Embryonic facial prominence (tissue), 1 donor: ENCODE measurements at regions not wholly inside any gene's neighbourhood (a gene's known extent, or its start where the extent isn't known, plus 50 kb on each side); places are given as distances from the start of the nearest gene placed in this dataset.
A peak's percentile ranks its signal among the peaks of the same experiment; 100 is the strongest.

Source experiments
- DNase-seq: peaks from one replicate; pipeline ENCODE4 v3.0.0-alpha.2; 2016; ENCODE audit errors: extremely low spot score

DNA sequence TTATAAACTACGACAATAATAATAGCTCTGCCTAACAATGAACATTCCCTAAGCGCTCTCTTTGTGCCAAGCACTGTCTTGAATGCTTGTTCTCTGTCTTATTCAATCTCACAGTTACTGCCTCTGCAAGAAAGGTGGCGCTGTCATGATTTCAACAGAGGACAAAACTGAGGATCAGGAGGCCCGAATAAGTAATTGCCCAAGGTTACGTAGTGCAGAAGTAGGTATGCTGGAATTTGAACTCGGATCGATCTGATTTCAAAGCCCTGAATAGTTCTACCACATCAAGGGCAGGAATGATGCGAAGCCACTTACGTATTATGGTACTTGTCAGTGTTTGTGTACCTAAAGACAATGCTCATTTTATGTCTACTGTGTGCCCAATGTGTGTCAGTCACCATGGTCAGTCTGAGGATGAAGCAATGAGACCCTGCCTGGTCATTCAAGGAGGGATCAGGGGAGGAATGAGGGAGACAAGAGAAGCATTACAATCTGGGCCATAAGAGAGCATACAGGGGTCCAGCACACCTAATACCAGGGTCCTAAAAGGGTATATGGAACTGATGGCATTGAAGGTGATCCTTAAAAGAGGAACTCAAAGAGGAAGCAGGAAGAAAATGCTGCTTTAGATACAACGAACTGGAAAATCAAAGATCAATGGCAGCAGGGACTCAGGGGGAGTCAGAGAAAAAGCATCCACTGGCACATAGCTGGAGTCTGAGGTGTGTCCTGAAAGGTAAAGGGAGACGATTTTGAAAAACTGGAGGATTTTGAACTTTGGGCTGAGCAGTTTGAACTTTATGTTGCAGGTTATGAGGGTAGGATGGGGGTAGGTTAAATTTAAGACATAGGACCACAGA is 389.2 kb downstream of the PLPP3 start:
- no peak for DNase-seq

DNA sequence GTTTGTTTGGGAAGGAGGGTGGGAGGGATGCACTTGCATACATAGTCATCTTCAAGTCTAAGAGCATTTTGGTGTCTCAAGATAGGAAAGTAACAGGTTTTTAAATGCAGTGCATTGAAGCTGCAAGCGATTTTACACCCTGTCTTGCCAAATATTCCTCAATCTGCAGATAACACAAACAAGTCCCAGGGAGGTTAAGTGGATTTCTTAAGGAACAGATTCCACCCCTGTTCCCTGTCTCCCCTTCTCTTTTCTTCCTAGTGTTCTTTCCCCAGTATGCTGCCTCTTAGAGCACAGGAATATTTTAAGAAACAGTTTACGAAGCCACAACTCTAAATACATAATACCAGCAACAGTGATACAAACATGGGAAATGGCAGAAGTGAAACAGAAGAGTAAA is 389.9 kb downstream of the PLPP3 start:
- DNase-seq, result no peak

DNA sequence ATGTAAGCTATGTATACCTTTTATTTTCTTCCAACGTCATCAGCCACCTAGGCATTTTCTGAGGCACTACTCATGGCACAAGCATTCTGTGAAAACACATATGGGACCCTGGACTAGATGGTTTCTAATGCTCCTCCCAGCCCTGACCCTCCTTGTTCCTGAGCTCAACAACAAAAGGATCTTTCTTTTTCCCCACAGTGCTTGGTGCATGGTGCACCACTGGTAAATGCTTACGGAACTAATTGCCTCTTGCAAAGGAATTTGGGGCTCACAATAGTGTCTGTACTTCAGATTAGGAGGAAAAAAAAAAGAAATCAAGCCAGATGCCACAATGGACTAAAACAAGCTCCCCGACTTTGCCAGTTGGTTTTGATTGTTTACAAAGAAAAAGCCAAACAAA is 390.5 kb downstream of the PLPP3 start:
- no peak for DNase-seq

DNA sequence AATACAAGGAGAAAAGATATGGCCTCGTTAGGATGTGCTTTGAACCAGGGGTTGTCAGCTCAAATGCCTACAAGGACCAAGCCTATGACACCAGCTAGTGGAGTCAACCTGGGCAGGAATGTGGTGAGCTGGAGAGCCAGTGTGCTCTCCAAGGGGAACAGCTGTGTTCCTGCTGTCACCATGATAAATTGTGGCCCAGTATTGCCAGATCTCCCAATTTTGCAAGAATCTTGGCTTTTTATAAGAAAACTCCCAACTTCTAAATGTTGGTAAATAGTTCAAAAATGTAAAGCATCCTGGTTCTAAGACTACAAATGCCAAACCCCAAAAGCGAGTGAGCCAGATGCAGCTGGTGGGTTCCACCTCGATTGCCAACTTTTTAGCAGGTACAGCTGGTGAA is 391.1 kb downstream of the PLPP3 start:
- no peak for DNase-seq

DNA sequence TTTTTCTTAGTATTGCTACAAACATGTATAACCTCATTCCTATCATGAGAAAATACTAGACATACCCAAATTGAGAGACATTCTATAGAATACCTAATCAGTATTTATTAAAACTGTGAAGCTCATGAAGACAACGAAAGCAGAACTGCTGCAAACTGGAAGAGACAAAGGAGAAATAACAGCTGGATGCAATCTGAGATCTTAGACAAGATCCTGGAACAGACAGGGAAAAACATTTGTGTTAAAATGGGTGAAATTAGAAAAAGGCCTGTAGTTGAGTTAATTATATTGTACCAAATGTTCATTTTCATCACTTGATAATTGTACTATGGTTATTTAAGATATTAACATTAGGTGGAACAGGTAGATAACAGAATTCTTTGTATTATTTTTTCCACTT is 392.0 kb downstream of the PLPP3 start:
- no peak for DNase-seq

DNA sequence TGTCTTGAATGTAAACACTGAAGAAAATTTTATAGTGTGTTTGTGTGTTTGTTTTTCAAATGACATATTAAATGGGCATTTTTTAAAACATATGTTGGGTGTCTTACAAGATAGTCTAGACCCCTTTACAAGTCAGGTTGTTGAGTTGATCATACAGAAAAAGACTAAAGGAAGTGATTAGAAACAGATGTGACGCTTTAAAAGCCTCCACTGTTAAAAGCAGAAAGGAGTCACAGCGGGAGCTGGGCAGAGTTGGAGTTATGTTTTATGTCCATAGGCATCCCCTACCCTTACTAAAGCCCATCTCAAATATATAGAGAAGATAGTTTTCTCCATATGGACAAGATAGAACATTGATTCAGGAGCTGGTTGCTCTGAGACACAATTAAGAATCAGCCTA is 393.9 kb downstream of the PLPP3 start:
- peak; percentile 50 for DNase-seq

DNA sequence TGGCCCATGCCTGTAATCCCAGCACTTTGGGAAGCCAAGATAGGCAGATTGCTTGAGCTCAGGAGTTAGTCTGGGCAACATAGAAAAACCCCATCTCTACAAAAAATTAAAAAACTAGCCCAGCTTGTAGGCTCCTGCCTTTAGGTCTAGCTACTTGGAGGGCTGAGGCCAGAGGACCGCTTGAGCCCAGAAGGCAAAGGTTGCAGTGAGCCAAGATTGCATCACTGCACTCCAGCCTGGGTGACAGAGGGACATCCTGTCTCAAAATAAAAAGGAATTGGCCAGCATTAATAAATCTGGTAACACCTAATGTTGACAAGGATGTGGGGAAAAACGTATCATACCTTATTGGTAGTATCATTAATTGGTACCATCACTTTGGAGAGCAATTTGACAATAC is 396.2 kb downstream of the PLPP3 start:
- no peak for DNase-seq

DNA sequence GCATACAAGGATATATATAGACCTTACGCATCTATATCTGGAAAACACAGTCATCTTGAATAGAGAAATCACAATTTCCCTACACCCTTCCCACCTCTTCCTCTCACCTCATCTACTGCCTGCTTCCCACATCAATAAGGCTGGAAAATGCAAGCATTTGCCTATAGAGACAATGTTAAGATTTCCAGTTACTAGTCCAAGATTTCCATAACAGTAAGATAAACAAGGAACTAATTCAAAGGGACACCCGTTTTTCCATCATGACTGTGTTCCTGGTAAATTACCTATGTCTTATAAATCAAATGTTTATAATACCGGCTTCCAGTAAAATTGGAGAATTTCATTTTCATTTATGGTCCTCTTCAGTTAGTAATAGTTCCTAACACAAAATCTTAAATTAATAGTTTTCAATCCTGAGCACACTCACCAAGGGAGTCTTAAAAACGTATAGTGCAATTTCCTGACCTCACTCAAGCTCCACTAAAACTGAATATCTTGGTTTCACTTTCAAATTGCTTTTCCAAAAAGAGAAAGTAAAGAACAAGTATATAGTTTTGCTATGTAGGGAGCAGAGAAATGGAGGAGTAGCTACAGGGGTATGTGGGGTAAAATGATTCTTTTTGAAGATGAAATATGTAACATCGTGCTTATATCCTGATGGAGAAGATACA is 398.7 kb downstream of the PLPP3 start:
- no peak for DNase-seq

DNA sequence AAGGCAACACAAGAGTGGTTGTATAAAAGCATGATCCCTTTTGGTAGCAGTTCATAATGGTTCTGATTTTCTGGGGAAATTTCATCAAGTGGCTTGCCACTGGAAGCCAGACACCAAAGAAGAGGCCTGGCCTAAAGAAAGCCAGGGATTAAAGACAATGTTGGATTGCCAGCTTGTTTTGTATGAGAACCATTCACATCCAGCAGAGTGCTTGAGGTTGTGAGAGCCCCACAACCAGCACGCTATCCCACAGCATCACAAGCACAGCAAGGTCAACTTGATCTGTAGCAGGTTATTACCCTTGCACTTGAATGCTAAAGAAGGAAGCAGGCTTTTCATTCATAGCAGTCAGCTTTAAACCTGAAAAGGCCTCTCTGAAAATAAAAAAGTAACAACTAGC is 399.8 kb downstream of the PLPP3 start:
- DNase-seq, result no peak

DNA sequence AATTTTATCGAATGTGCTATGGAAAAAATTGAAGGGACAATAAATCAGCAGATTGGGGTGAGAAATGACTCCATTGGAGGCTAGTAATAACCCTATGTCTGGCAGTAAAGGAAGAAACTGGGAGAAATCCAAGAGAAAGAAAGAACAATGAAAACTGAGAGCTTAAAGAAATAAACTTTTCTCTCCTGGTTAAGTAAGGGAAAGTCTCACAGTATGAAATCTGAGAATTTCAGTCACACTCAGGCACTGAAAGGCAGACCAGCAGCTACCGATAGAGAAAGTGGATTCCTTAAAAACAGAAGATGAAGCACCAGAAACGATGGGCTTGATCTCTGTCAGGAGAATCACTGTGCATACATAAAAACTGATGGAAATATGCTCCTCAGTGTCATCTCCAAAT is 404.2 kb downstream of the PLPP3 start:
- DNase-seq, result no peak

DNA sequence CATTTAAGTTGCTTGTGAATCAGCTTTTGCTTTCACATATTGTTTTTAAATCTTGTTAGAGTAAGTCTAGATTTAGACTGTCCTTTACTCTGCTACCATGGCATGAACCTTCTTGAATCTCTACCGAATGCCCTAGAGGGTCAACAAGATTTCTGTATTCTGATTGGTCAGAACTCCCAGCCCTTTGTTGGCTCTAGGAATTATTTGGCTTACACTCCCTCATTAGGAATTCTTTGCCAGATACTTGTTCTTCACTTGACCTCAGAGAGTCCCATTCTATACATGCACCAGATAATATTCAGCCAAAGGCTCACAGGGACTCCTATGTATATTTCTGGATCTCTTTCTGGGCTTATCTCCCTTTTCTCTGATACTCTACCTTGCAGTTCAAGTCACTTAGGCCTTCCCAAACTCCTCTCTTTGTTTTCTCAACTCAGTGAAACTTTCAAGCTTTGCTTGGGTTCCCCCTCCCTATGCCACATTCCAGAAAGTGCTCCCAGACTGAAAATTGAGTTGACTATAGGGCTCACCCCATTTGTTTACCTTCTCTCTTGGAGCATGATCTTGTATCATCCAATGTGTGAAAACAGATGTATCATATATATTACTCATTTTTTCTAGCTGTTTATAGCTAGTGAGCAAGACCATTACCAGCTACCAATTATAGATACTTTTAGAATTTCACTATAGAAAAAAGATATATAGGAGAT is 405.0 kb downstream of the PLPP3 start:
- no peak for DNase-seq

DNA sequence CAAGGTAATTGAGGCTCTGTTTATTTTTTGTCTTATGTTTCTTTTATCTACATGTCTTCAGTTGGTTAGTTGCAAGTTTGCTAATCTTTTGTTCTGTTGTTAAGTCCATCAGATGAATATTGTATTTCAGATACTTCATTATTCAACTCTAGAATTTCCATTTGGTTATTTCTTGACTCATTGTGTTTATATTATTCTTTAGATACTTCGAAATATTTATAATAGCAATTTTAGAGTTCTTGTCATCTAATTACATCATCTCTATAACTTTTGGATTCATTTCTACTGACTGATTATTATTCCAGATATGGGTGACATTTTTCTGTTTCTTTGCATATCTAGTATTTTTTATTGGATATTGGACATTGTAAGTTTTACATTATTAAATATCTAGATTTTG is 405.6 kb downstream of the PLPP3 start:
- no peak for DNase-seq

DNA sequence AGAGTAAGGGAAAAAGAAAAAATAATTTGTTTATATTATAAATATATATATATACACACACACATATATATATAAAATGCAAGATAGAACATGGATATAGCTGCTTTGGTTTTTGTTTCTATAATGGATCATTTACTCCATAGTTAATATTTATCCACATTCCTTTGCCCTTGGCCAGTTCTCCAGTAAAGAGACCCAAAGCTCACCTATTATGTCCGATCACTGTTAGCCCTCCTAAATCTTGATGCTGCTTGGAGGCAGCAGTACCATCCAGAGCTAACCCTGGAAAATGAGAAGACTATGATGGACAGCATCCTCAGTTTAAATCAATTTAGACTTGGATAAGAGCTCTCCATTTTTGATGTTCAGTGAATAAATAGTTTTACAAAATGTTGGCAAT is 407.7 kb downstream of the PLPP3 start:
- no peak for DNase-seq

DNA sequence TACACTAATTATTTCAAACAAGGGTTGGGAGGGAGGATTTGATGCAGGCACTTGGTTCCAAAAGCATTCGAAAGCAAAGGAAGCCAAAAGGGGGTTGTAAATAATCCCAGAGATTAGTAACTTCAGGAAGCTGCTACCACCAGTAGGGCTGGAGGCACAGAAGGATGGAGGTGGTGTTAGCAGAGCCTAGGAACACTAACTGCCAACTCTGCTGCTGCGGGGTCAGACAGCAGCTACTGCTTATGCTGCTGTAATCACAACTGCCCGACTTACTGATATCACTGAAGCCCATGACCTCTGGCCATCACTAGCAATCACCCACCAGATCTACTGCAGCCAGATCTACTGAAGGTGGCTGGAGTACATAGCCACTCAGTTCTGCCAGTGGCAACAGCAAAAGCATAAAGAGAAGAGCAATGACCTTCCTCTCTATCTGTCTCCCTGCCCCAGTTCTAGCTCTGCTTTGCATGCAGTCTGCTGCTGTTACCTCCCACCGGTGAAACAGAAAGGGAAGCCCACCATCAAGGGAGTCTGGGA is 408.5 kb downstream of the PLPP3 start:
- no peak for DNase-seq

DNA sequence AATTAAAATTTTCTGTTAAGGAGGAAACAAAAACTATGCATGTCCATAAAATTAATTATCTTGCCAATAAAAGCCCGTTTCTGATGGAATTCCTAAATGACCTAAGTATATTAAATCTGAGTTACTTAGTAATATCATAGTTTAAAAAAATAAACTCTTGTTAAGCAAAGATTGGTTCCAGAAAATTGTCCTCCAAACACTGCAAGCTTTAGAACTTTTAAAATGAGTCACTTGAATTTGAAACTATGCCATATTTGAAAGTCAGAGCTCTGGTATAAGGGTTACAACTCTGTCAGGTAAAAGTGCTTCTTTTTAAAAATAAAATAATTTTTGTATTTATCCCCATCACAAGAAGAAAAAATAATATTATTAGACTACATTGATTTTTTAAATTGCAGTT is 409.5 kb downstream of the PLPP3 start:
- no peak for DNase-seq

DNA sequence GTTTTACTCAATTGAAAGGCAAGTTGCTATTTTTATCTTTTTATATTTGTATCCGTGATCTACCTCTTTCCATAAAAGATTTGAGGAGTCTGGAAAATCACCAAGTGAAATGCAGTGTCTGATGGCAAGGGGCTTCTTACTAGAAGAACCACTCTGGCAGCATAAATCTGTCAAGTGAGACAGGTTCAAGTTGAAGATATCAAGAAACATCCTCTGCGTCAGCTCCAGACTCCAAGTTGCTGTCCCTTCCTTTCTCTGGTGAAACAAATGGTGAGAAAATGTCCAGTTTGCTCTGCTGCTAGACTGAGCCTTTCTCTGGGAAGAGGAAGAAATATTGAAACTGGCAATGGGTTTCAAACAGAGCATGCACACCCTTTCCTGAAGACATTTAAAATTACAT is 411.2 kb downstream of the PLPP3 start:
- DNase-seq, result no peak

DNA sequence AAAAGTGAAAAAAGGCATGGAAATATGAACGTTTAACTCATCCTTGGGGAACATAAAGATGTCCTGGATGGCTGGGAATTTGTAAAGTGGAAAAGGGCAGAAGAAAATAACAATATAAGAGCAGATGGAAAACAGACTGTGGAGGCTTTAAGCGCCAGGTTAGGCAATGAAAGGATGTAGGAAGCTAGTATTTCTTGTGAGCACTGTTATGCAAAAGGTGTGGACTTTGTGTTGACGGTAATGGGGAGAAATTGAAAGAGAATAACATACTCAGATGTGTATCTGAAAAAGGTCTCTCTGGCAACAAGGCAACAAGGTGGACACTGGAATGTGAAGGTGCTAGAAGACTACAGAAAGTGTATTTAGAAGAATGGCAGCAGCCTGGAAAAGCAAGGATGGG is 411.8 kb downstream of the PLPP3 start:
- no peak for DNase-seq

DNA sequence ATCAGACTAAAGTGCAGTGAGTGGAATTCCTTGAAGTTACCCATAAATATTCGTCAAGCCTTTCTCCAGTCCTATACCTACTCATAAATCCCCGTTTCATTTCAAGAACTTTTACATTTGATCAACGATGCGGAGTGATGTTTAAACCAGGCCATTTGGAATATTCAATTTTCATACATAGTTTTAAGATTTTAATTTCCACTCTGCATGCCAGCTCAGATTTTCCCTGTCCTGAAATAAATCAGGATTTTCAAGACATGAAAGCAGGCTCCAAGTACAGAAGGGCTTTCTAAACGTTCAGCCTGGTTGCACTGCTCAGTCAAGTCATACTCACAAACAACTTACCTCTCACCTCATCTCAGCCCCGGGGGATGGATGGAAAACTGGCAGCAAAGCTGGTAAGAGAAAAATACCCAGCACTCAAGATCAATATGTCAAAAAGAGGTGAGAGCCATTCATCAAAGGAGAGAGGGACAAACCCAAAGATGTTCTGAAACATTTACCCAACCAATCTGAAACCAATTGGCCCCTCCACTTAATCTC is 418.5 kb downstream of the PLPP3 start:
- no peak for DNase-seq

DNA sequence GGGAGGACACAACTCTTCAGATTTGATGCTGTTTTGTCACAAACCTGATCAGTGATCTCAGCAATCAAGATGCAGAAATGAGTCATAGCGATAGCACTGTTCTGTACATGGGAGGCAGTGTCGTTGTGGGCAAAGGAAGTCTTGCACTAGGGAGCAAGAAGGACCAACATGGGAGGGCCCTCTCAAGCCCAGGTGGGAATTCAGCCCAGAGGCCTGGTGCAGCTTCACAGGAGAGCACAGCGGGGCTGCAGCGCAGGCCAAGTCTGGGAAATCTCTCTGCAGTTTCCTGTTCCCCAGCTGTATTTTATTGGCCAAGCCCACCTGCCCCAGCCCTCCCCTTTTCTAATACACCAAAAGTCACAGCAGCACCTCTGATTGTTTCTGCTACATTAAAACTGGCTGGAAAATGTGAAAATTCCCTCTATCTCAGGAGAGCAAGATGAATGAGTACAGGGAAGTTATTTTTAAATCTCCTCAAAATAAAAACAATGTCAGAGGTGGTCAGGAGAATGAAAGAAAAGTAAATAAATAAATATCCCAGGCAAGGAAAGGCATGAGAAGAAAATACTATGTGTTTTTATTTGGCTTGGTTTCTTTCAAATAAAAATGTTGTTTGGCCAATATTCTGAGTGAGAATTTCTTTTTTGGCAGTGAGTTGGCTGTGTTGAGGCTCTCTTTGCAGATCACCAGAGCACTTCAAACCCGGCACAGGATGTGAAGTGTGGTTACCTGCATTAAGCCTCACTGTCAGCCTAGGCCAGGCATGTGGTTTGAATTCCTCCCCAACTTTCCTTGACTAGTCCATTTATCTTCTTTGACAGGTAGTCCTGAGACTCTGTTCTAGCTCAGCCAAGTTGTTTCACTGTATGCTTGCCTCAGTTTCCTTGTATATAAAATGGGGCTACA is 422.1 kb downstream of the PLPP3 start:
- DNase-seq, result no peak

DNA sequence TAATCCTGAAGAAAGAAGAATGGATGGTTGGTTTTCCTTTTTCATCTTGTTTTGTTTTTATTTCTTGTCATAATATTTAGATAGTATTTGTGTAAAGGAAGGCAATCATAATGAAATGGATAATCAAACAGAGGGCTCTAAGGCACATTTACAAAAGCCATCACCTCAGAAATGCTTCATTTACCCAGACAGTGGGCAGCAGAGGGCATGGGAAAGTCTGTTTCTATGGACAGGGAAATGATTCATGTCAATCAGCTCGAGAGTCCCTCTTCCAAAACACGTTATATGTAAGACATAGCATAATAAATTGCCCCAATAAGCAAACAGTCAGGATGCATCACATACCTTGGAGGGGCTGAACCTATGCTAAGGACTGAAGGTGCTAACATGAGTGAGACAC is 426.1 kb downstream of the PLPP3 start:
- no peak for DNase-seq

DNA sequence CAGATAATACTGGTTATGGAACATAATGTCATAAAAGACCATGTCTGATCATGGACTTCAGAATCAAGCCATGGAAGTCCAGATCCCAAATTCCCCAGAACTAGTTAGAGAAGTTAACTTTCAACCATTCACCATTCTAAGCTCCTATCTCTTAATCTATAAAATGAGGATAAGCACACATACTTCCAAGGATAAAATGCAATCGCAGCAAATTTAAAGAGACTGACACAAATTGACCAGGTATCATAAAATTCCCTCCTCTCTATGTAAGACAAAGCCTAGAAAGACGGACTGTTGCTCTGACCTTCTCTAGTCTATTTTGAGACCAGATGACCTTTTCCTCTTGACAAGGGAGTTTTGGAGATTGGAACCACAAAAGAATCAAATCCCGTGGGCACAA is 426.7 kb downstream of the PLPP3 start:
- no peak for DNase-seq
